ENCODE measurements at regions not wholly inside any gene's neighbourhood (a gene's known extent, or its start where the extent isn't known, plus 50 kb on each side); places are given as distances from the start of the nearest gene placed in this dataset.

DNA sequence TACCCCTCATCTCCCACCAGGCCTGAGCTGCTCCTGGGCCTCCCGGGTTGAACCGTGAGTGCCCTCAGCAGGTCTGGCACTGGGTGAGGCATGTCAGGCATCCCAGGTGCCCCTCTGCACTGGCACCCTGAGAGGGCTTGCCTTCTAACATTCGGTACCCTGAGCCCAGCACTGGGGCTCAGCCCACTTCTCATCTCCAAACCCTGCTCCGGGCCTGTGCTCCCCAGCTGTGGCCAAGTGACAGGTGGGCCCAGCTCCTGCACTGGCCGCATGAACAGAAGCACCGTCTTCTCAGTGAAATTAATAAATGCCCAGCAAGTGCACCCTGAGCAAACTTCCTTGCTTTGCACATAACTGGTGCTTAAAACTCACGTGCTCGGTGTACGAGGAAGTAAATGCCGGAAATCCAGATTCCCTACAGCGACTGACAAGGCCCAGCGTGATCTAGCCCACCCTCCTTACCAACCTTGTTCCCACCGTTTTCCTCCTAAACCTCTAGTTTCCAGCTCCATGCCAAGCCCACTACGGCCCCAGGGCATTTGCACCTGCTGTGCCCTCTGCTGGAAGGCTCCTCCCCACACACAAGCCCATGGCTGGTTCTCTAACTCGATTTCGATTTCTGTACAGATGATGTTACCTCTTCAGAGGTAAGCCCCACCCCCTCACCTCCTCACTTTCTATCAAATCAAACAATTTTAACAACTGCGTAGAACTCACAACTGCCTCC lies 115.2 kb upstream of the NCOR2 start:
- Histone ChIP-seq H2BK12ac (ENCODE audit: insufficient read length, low read depth, low read length) (no peak overlapping the region), H3K79me2 (ENCODE audit: insufficient read depth, low read length) (no peaks in the 10 kb centered on the region), H3K23ac (ENCODE audit: insufficient read length, low read depth, low read length) (no peak overlapping the region), H2BK5ac (ENCODE audit: insufficient read length, low read length) (no peak overlapping the region), H4K8ac (replicated peaks; ENCODE audit: insufficient read length, low read depth, low read length) (no peak overlapping the region), H2BK20ac (ENCODE audit: low read depth, low read length, poor library complexity, severe bottlenecking) (no peak overlapping the region), H4K5ac (ENCODE audit: insufficient read length, low read depth, low read length) (no peak overlapping the region), H3K9me3 (ENCODE audit: control insufficient read depth, low read depth, low read length) (no peaks in the 10 kb centered on the region), H2BK120ac (ENCODE audit: low read depth, low read length, poor library complexity, severe bottlenecking) (no peak overlapping the region), H3K14ac (ENCODE audit: insufficient read depth, low read length) (no peak overlapping the region), H3K56ac (ENCODE audit: insufficient read length, low read depth, low read length) (no peak overlapping the region), H3K4ac (ENCODE audit: low read depth, low read length) (no peak overlapping the region), H3K23me2 (ENCODE audit: insufficient read length, low read depth, low read length, poor library complexity, severe bottlenecking) (no peaks in the 10 kb centered on the region), H2BK15ac (ENCODE audit: low read depth, low read length) (no peak overlapping the region), H2AK5ac (ENCODE audit: insufficient read length, low read length) (no peak overlapping the region), H3K79me1 (ENCODE audit: insufficient read depth, low read depth, low read length, poor library complexity, severe bottlenecking) (no peaks in the 10 kb centered on the region), H4K91ac (ENCODE audit: insufficient read length, low read depth, low read length) (no peak overlapping the region), H3K4me2 (ENCODE audit: insufficient read depth, insufficient read length, low read length) (no peak overlapping the region), H3K4me1 (ENCODE audit: insufficient read depth, low read length) (no peaks in the 10 kb centered on the region; the same call in 1 of the 2 replicates), H3K18ac (ENCODE audit: insufficient read length, low read depth, low read length) (no peak overlapping the region), H3K27me3 (ENCODE audit: insufficient read depth, low read length) (no peaks in the 10 kb centered on the region), H3K27ac (ENCODE audit: insufficient read length, low read depth, low read length) (no peak overlapping the region), H3T11ph (ENCODE audit: low read length) (no peak overlapping the region), H2AFZ (ENCODE audit: low read length) (no peak overlapping the region), H3K9ac (ENCODE audit: extremely low read depth, insufficient read length, low read length) (no peak overlapping the region), H4K20me1 (ENCODE audit: control insufficient read depth, insufficient read depth, insufficient read length) (no peaks in the 10 kb centered on the region)
- Mint-ChIP-seq H3K27ac (peak overlapping the region; percentile 29 to 35 (median 30); a peak in 4 of 7 replicates), H3K27me3 (ENCODE audit: low read depth) (no peaks in the 10 kb centered on the region; the same call in 1 of the 2 replicates), H3K4me1 (peaks cover 29 to 40% of the 10 kb centered on the region in 2 experiments), H3K4me3 (peak overlapping the region in 1 of 2 experiments; percentile 37; a peak in 1 of 5 replicates), H3K9me3 (peaks cover 0 to 2% of the 10 kb centered on the region in 2 experiments; a peak in 2 of 5 replicates), H3K36me3 (ENCODE audit: insufficient read depth in 1 of 3, low read depth in 3 of 3) (no peaks in the 10 kb centered on the region; a peak in 1 of 7 replicates)
- DNase-seq: no peak
- 100% methylated on average over 1 of the region's 17 CpGs for WGBS (ENCODE audit: extremely low coverage, insufficient read length, low lambda C conversion rate)
- TF ChIP-seq, protein P1, sequence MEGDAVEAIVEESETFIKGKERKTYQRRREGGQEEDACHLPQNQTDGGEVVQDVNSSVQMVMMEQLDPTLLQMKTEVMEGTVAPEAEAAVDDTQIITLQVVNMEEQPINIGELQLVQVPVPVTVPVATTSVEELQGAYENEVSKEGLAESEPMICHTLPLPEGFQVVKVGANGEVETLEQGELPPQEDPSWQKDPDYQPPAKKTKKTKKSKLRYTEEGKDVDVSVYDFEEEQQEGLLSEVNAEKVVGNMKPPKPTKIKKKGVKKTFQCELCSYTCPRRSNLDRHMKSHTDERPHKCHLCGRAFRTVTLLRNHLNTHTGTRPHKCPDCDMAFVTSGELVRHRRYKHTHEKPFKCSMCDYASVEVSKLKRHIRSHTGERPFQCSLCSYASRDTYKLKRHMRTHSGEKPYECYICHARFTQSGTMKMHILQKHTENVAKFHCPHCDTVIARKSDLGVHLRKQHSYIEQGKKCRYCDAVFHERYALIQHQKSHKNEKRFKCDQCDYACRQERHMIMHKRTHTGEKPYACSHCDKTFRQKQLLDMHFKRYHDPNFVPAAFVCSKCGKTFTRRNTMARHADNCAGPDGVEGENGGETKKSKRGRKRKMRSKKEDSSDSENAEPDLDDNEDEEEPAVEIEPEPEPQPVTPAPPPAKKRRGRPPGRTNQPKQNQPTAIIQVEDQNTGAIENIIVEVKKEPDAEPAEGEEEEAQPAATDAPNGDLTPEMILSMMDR (conservative IDR thresholded peaks at IDR 0.05): no peak

Measured in H9 (cell line).